ENCODE measurements at regions not wholly inside any gene's neighbourhood (a gene's known extent, or its start where the extent isn't known, plus 50 kb on each side); places are given as distances from the start of the nearest gene placed in this dataset.
"Not testable (repeated sequence)": the region's sequence is repeated elsewhere in the genome, so short reads cannot be mapped to it uniquely, and the experiment has no call there.

GRCh38 chr13:44778761-44779484 is 202.8 kb upstream of the TSC22D1 start:
- Mint-ChIP-seq H3K27me3 (ENCODE audit: unreplicated experiment) (no peaks in the 10 kb centered on the region), H3K27ac (ENCODE audit: unreplicated experiment) (no peak overlapping the region), H3K9me3 (ENCODE audit: unreplicated experiment) (peaks cover 1% of the 10 kb centered on the region), H3K4me1 (ENCODE audit: low read depth, unreplicated experiment) (no peaks in the 10 kb centered on the region), H3K36me3 (ENCODE audit: unreplicated experiment) (peaks cover 5% of the 10 kb centered on the region), H3K4me3 (ENCODE audit: unreplicated experiment) (no peak overlapping the region)
- no peak for TF ChIP-seq CTCF (IDR thresholded peaks at IDR 0.05; ENCODE audit: partially characterized antibody, unreplicated experiment)
- no peak for DNase-seq

GRCh38 chr13:44775290-44775689 is 199.2 kb upstream of the TSC22D1 start:
- H3K36me3 Mint-ChIP-seq (ENCODE audit: unreplicated experiment); H3K27ac Mint-ChIP-seq (ENCODE audit: unreplicated experiment); DNase-seq; H3K4me1 Mint-ChIP-seq (ENCODE audit: low read depth, unreplicated experiment); H3K9me3 Mint-ChIP-seq (ENCODE audit: unreplicated experiment); H3K27me3 Mint-ChIP-seq (ENCODE audit: unreplicated experiment); H3K4me3 Mint-ChIP-seq (ENCODE audit: unreplicated experiment): not testable (repeated sequence)

- Mint-ChIP-seq H3K4me1 (ENCODE audit: low read depth, unreplicated experiment) (no peaks in the 10 kb centered on the region), H3K4me3 (ENCODE audit: unreplicated experiment) (no peak overlapping the region), H3K27ac (ENCODE audit: unreplicated experiment) (no peak overlapping the region), H3K9me3 (ENCODE audit: unreplicated experiment) (peaks cover 1% of the 10 kb centered on the region), H3K27me3 (ENCODE audit: unreplicated experiment) (no peaks in the 10 kb centered on the region), H3K36me3 (ENCODE audit: unreplicated experiment) (peaks cover 2% of the 10 kb centered on the region)
- TF ChIP-seq CTCF (IDR thresholded peaks at IDR 0.05; ENCODE audit: partially characterized antibody, unreplicated experiment): no peak
- DNase-seq: no peak
Measured at GRCh38 chr13:44770951-44771350, 194.8 kb upstream of the TSC22D1 start.

DNA sequence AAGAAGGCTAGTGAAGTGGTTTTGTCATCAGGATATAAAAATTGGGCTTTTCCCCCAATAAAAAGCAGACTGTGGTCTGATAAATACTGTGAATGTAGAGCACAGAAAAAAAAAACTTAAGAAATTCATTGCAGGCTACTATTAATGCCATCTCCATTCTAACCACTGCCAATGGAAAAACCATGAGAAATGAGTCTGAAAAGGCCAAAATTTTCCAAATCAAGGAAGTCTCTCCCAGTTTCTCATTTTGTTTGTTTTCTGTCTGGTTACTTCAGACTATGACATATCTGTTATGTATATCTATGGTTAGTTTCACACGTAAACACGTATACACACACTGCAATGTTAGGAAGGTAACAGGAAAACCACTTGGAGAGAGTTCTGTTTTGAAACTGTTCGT is 193.6 kb upstream of the TSC22D1 start:
- peaks cover under 1% of the 10 kb centered on the region for H3K9me3 Mint-ChIP-seq (ENCODE audit: unreplicated experiment)
- H3K27ac Mint-ChIP-seq (ENCODE audit: unreplicated experiment): no peak overlapping the region
- no peaks in the 10 kb centered on the region for H3K4me1 Mint-ChIP-seq (ENCODE audit: low read depth, unreplicated experiment)
- no peaks in the 10 kb centered on the region for H3K36me3 Mint-ChIP-seq (ENCODE audit: unreplicated experiment)
- DNase-seq: no peak
- H3K4me3 Mint-ChIP-seq (ENCODE audit: unreplicated experiment): no peak overlapping the region
- H3K27me3 Mint-ChIP-seq (ENCODE audit: unreplicated experiment): no peaks in the 10 kb centered on the region
- TF ChIP-seq CTCF (IDR thresholded peaks at IDR 0.05; ENCODE audit: partially characterized antibody, unreplicated experiment): no peak

DNA sequence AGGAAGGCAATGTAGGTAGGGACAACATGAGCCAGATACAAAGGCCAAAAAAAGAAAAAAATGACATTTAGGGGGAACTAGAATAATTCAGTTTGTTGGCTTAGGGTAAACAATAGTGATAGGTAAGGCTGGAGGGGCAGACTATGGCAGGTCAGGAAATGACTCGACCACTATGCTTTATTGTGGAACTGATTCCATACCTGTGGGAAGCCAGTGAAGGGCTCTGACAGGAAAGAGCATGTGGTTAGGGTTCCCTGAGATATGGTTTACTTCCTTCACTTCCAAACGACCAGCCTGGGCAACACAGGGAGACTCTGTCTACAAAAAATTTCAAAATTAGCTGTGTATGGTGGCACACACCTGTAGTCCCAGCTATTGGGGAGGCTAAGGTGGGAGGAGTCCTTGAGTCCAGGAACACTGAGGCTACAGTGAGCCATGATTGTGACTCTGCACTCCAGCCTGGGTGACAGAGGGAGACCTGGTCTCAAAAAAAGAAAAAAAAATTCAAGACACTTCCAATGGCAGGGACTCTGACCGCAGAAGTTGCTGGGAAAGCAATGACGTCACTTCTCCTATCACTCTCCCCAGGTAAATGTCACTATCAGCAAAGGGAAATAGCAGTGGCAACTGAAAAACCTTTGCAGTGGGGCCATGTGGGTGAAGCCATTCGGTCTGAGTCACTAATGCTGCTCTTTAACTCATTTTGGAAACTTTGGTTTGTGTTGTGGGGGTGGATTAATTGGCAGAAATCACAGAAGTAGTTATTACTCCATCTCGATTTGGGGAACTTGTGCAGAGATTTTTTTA is 192.8 kb upstream of the TSC22D1 start:
- Mint-ChIP-seq H3K9me3 (ENCODE audit: unreplicated experiment) (no peaks in the 10 kb centered on the region), H3K4me1 (ENCODE audit: low read depth, unreplicated experiment) (no peaks in the 10 kb centered on the region)
- DNase-seq: no peak

More for the DNA sequence above, 192.8 kb upstream of the TSC22D1 start:
- Mint-ChIP-seq H3K4me3 (ENCODE audit: unreplicated experiment) (no peak overlapping the region), H3K27me3 (ENCODE audit: unreplicated experiment) (no peaks in the 10 kb centered on the region), H3K36me3 (ENCODE audit: unreplicated experiment) (no peaks in the 10 kb centered on the region), H3K27ac (ENCODE audit: unreplicated experiment) (no peak overlapping the region)
- TF ChIP-seq CTCF (IDR thresholded peaks at IDR 0.05; ENCODE audit: partially characterized antibody, unreplicated experiment): no peak
